Endothelial cell of umbilical vein (primary cell): ENCODE measurements at regions not wholly inside any gene's neighbourhood (a gene's known extent, or its start where the extent isn't known, plus 50 kb on each side); places are given as distances from the start of the nearest gene placed in this dataset.

Source experiments
- BruUV-seq: library from RNA; stranded (reverse); fragments of 400-500 nt; replicated peaks from 2 replicates; lab custom pipeline; 2021; lab: Mats Ljungman, UMichigan
- CTCF ChIA-PET: fragments of 300-600, 350-600 bp; sonication (Branson Sonifier 250); formaldehyde crosslinking; loops from one replicate; lab custom pipeline; 2021; ENCODE audit warnings: antibody characterized with exemption, inconsistent platforms; lab: Charles Lee
- POLR2A ChIA-PET: fragments of 300-600, 350-600 bp; sonication (Branson Sonifier 250); formaldehyde crosslinking; loops from one replicate; lab custom pipeline; 2021; ENCODE audit warnings: antibody characterized with exemption, inconsistent platforms; lab: Charles Lee
- DNase-seq: peaks from one replicate; pipeline ENCODE4 v3.0.0-alpha.2; 2011; ENCODE audit warnings: low read depth, low spot score
- FAIRE-seq: peaks from 2 replicates; lab custom pipeline; 2011; peaks lifted over from hg19 to GRCh38; lab: Jason Lieb, UNC
- H2AFZ ChIP-seq: 2 replicates; pipeline ENCODE4 v1.6.0; 2012; ENCODE audit warnings: low read depth, low read length, control low read depth, inconsistent platforms
- H3K27ac ChIP-seq: 2 replicates; pipeline ENCODE4 v1.5.1; 2011; ENCODE audit warnings: low read depth, mild to moderate bottlenecking, control low read depth, low read length, moderate library complexity; ENCODE audit not compliant: insufficient read depth
- H3K27me3 ChIP-seq, 2 experiments: 2 replicates each; pipeline versions ENCODE4 v1.6.0 to v1.6.1; 2011; ENCODE audit warnings: low read length in 2 of 2, mixed read lengths in 1 of 2; ENCODE audit not compliant: control insufficient read depth in 2 of 2, insufficient read depth in 2 of 2
- H3K36me3 ChIP-seq, 2 experiments: 2 replicates in 1 of 2; 3 replicates in 1 of 2; pipeline ENCODE4 v1.5.1; 2011; ENCODE audit warnings: low read length in 2 of 2, mild to moderate bottlenecking in 1 of 2, moderate library complexity in 1 of 2; ENCODE audit not compliant: control insufficient read depth in 2 of 2, insufficient read depth in 2 of 2; ENCODE audit errors: extremely low read depth in 1 of 2
- H3K4me1 ChIP-seq: 3 replicates; pipeline ENCODE4 v1.5.1; 2011; ENCODE audit warnings: mild to moderate bottlenecking, low read length; ENCODE audit not compliant: control insufficient read depth, insufficient read depth; ENCODE audit errors: extremely low read depth
- H3K4me2 ChIP-seq: 2 replicates; pipeline ENCODE4 v1.6.1; 2011; ENCODE audit warnings: low read length, control low read depth, mixed read lengths; ENCODE audit not compliant: insufficient read depth
- H3K4me3 ChIP-seq, 3 experiments: fragments of 200-600 bp in 1 of 3; sonication (generic), shearing (Covaris generic) in 1 of 3; replicated peaks in 1 of 3; 2 replicates each; pipeline ENCODE4 v1.5.1; 2011 to 2016; ENCODE audit warnings: control low read depth in 3 of 3, low read length in 3 of 3, mild to moderate bottlenecking in 2 of 3, inconsistent platforms in 1 of 3, low read depth in 1 of 3, moderate library complexity in 1 of 3; ENCODE audit not compliant: insufficient read depth in 1 of 3
- H3K79me2 ChIP-seq: 2 replicates; pipeline ENCODE4 v1.6.0; 2012; ENCODE audit warnings: low read length, inconsistent platforms; ENCODE audit not compliant: control insufficient read depth, insufficient read depth
- H3K9ac ChIP-seq: replicated peaks from 2 replicates; pipeline ENCODE3; 2011; ENCODE audit warnings: low read length, control low read depth; ENCODE audit not compliant: insufficient read depth; ENCODE audit errors: extremely low read depth
- H3K9me1 ChIP-seq: replicated peaks from 3 replicates; pipeline ENCODE4 v1.6.0; 2011; ENCODE audit warnings: mild to moderate bottlenecking, low read length; ENCODE audit not compliant: control insufficient read depth, insufficient read depth; ENCODE audit errors: extremely low read depth
- H3K9me3 ChIP-seq: replicated peaks from 2 replicates; pipeline ENCODE4 v1.5.1; 2012; ENCODE audit warnings: low read length, inconsistent platforms; ENCODE audit not compliant: control insufficient read depth, insufficient read depth
- H4K20me1 ChIP-seq: replicated peaks from 2 replicates; pipeline ENCODE3; 2011; ENCODE audit warnings: mild to moderate bottlenecking, low read length; ENCODE audit not compliant: control insufficient read depth, insufficient read depth; ENCODE audit errors: extremely low read depth
- EZH2 ChIP-seq: IDR thresholded peaks from 2 replicates; pipeline ENCODE4 v1.6.1; 2012; ENCODE audit warnings: borderline replicate concordance, low read depth, mild to moderate bottlenecking, moderate library complexity, low read length, inconsistent platforms; ENCODE audit not compliant: severe bottlenecking
- FOS ChIP-seq: IDR thresholded peaks from 2 replicates; pipeline ENCODE4 v1.6.1; 2011; ENCODE audit warnings: mild to moderate bottlenecking, low read length, moderate library complexity, borderline replicate concordance; ENCODE audit not compliant: insufficient read depth
- GATA2 ChIP-seq: IDR thresholded peaks from 2 replicates; pipeline ENCODE4 v1.7.0; 2011; ENCODE audit warnings: low read depth, mild to moderate bottlenecking, moderate library complexity, mixed read lengths, low read length; ENCODE audit not compliant: insufficient read length, insufficient read depth
- JUN ChIP-seq: IDR thresholded peaks from 2 replicates; pipeline ENCODE4 v1.6.1; 2011; ENCODE audit warnings: borderline replicate concordance, low read depth; ENCODE audit not compliant: insufficient read length, insufficient read depth
- MAX ChIP-seq: IDR thresholded peaks from 2 replicates; pipeline ENCODE4 v1.6.1; 2011; ENCODE audit not compliant: insufficient read depth, insufficient read length
- MYC ChIP-seq: IDR thresholded peaks from one replicate; pipeline ENCODE4 v1.6.1; 2011; ENCODE audit warnings: mild to moderate bottlenecking, low read depth, low read length
- POLR2A ChIP-seq: IDR thresholded peaks from 2 replicates; pipeline ENCODE4 v1.6.1; 2012; ENCODE audit warnings: low read depth, mild to moderate bottlenecking, control low read depth, low read length
- POLR2AphosphoS5 ChIP-seq: IDR thresholded peaks from 2 replicates; pipeline ENCODE4 v1.6.1; 2012; ENCODE audit warnings: low read depth, mild to moderate bottlenecking, control low read depth, low read length, moderate library complexity; ENCODE audit not compliant: insufficient read depth
- dilution Hi-C: fragments of 300-500 bp; cut with MboI; formaldehyde crosslinking; loops from one replicate; pipeline ENCODE4 v1.15.0; 2019; ENCODE audit warnings: low sequenced_read_pairs; ENCODE audit not compliant: extremely low pct_ligation_motif_present
- intact Hi-C: fragments of 100-400 bp; cut with micrococcal nuclease; formaldehyde crosslinking; loops from one replicate; pipeline ENCODE4 v1.10.0; 2022
- TF ChIP-seq, protein P1 (sequence below), 2 donors: IDR thresholded peaks; 1 replicate in 1 of 2; 2 replicates in 1 of 2; pipeline ENCODE4 v1.5.1; 2011; ENCODE audit warnings: low read length in 2 of 2, mild to moderate bottlenecking in 2 of 2, moderate library complexity in 2 of 2, control low read depth in 1 of 2, inconsistent platforms in 1 of 2, low read depth in 1 of 2; ENCODE audit not compliant: insufficient read depth in 1 of 2; ENCODE audit errors: extremely low read depth in 1 of 2

- ChIA-PET CTCF (no interaction called here), POLR2A (no interaction called here)
- dilution Hi-C loops (no loop called here), intact Hi-C loops (no loop called here)
- Histone ChIP-seq H3K79me2 (no peaks in the 10 kb centered on the region), H2AFZ (no peak overlapping the region), H4K20me1 (no peaks in the 10 kb centered on the region), H3K27me3 (peaks cover 0 to 4% of the 10 kb centered on the region in 2 experiments), H3K4me3 (no peak overlapping the region), H3K36me3 (no peaks in the 10 kb centered on the region), H3K4me1 (no peaks in the 10 kb centered on the region), H3K27ac (no peak overlapping the region), H3K9me1 (no peaks in the 10 kb centered on the region), H3K9me3 (no peaks in the 10 kb centered on the region), H3K4me2 (no peak overlapping the region), H3K9ac (no peak overlapping the region)
- TF ChIP-seq POLR2AphosphoS5 (no peak), FOS (no peak), MYC (no peak), MAX (no peak)
- no TSS peak for BruUV-seq
- FAIRE-seq (no peak), DNase-seq (no peak)
Measured at GRCh38 chr5:107799306-107799705, 128.6 kb upstream of the EFNA5 start.

GRCh38 chr5:107796797-107797196 is 126.1 kb upstream of the EFNA5 start:
- intact Hi-C loops: no loop called here
- DNase-seq (no peak), FAIRE-seq (no peak)
- ChIA-PET POLR2A (no interaction called here), CTCF (interaction anchor here (0.6 kb wide), 1 partner anchor 351 kb away, joined by 3 read pairs; no protein-coding TSS in a partner anchor)
- no peaks in the 10 kb centered on the region for H3K9me1 ChIP-seq
- H3K27ac ChIP-seq: no peak overlapping the region
- no peaks in the 10 kb centered on the region for H3K36me3 ChIP-seq
- no peaks in the 10 kb centered on the region for H4K20me1 ChIP-seq
- H3K27me3 ChIP-seq: peaks cover 0 to 1% of the 10 kb centered on the region in 2 experiments
- no peak overlapping the region for H3K4me2 ChIP-seq
- TF ChIP-seq GATA2: no peak
- TF ChIP-seq FOS: no peak
- no peak for TF ChIP-seq JUN
- no peak for TF ChIP-seq POLR2A
- TF ChIP-seq MAX: no peak
- TF ChIP-seq POLR2AphosphoS5: no peak
- no peak for TF ChIP-seq MYC
- TF ChIP-seq, protein P1, sequence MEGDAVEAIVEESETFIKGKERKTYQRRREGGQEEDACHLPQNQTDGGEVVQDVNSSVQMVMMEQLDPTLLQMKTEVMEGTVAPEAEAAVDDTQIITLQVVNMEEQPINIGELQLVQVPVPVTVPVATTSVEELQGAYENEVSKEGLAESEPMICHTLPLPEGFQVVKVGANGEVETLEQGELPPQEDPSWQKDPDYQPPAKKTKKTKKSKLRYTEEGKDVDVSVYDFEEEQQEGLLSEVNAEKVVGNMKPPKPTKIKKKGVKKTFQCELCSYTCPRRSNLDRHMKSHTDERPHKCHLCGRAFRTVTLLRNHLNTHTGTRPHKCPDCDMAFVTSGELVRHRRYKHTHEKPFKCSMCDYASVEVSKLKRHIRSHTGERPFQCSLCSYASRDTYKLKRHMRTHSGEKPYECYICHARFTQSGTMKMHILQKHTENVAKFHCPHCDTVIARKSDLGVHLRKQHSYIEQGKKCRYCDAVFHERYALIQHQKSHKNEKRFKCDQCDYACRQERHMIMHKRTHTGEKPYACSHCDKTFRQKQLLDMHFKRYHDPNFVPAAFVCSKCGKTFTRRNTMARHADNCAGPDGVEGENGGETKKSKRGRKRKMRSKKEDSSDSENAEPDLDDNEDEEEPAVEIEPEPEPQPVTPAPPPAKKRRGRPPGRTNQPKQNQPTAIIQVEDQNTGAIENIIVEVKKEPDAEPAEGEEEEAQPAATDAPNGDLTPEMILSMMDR (IDR thresholded peaks at IDR 0.05; ENCODE audit: extremely low read depth in 1 of 2, insufficient read depth in 1 of 2, low read depth in 1 of 2, low read length in 2 of 2): no peak
- TF ChIP-seq EZH2: no peak
- BruUV-seq: no TSS peak
- H3K79me2 ChIP-seq: no peaks in the 10 kb centered on the region
- dilution Hi-C loops: no loop called here
- no peaks in the 10 kb centered on the region for H3K4me1 ChIP-seq
- H3K9ac ChIP-seq: no peak overlapping the region
- no peaks in the 10 kb centered on the region for H3K9me3 ChIP-seq
- no peak overlapping the region for H2AFZ ChIP-seq
- H3K4me3 ChIP-seq: no peak overlapping the region
